COR-L47 (cell line): ENCODE measurements at regions not wholly inside any gene's neighbourhood (a gene's known extent, or its start where the extent isn't known, plus 50 kb on each side); places are given as distances from the start of the nearest gene placed in this dataset.
"Not testable (repeated sequence)": the region's sequence is repeated elsewhere in the genome, so short reads cannot be mapped to it uniquely, and the experiment has no call there.

Experiments
- DNase-seq: peaks from one replicate; lab custom pipeline; 2025; lab: John Stamatoyannopoulos, UW

GRCh38 chr7:109752068-109752467 is 1182.4 kb downstream of the DNAJB9 start:
- no peak for DNase-seq

DNA sequence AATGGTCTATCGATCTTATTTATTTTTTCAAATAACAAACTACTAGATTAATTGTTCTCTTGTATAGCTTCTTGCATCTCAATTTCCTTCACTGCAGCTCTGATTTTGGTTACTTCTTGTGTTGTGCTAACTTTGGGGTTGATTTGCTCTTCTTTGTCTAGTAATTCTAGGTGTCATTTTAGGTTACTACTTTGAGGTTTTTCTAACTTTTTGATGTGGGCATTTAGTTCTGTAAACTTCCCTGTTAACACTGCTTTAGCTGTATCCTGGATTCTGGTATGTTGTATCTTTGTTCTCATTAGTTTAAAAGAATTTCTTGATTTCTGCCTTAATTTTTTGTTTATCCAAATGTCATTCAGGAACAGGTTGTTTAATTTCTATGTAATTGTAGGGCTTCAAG is 1188.0 kb downstream of the DNAJB9 start:
- no peak for DNase-seq

- DNase-seq: peak; percentile 85
Measured at GRCh38 chr7:109763611-109764010, 1193.9 kb downstream of the DNAJB9 start.

DNA sequence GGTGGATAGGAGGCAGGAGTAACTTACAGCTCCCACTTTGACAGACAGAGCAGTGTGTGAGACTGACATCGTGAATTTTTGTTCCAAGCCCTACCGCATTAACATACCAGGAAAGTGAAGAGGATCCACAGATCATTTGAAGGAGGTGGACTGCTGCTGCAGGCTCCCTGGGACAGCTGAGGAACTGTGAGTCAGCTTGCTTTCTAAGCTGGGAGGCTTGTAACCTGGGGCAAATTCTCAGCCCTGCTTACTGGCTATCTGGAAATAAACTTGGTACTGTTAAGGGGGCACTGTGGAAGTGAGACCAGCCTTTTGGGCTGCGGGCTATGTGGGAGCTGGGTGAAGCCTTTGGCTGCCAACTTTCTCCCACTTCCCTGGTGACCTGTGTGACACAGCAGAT is 1202.5 kb downstream of the DNAJB9 start:
- DNase-seq: no peak

DNA sequence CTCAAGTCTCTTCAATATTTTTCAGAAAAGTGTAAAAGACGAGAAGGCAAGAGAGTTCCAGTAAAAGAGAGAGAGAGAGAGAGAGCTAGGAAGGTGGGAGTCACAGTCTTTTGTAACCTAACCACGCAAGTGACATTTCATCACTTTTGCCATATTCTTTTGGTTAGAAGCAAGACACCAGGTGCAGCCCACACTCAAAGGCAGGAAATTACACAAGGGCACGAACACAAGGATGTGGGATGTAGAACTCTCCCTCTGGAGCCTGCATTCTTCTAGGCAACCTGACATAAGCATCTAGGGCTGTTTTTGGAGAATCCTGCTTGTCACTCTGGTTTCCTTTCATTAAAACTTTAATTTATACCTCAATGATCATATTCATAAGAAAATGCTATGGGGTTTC is 1213.1 kb downstream of the DNAJB9 start:
- DNase-seq: no peak

GRCh38 chr7:109806548-109806947 is 1236.9 kb downstream of the DNAJB9 start:
- no peak for DNase-seq

GRCh38 chr7:109821156-109821555 is 1251.5 kb downstream of the DNAJB9 start:
- no peak for DNase-seq

- no peak for DNase-seq
Measured at GRCh38 chr7:109834851-109835250, 1256.1 kb upstream of the LRRN3 start.

DNA sequence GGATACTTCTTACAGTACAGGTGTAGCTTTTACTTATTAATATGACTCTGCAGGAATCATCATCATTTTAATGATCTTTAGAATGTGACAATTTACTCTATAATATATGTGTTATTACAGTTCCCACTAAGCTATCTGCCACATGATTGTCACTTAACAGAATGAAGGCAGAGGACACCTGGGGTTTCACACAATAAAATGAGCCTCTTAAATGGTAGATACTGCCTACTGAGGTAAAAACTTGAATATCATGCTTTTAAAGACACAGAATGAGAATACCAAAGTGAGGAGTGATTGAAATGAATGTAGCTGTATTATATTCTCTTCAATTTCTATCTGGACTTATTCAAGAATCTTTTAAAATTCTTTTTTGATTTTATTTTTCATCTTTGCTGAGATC is 1255.3 kb upstream of the LRRN3 start:
- peak; percentile 19 for DNase-seq

DNA sequence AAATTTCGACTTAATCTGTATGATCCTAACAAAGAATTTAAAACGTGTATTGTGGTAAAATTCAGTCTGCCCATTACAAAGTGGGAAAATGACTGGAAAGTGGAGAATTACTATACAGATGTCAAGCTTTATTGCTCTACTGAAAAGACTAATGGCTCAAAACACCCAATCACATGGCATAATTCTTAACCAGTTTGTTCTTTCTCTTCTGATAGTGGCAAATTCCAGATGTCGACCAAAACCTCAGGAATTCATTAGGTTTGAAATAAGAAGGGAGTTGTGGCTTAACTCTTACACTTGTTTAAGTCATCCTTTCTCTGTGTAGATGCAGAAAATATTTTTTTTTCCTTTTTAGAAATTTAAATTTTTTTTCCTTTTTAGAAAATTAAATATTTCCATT is 1254.9 kb upstream of the LRRN3 start:
- no peak for DNase-seq

DNA sequence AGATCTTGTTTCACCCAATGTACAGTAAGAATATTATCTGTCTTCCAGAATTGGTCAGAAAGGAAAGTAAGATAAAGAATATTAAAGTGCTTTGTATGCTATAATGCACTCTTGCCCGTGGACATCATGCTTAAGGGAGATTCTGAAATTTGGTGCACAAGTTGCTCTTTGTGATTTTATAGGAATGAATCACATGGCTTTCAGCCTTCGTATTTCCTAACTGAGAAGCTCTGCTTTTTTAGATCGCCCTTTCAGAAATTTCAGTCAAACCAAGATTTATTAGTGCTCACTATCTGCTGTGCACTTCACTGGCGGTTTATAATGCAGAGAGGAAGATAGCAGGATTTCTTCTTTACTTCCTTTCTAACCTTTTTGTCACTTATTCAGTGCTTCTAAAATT is 1248.5 kb upstream of the LRRN3 start:
- no peak for DNase-seq

DNA sequence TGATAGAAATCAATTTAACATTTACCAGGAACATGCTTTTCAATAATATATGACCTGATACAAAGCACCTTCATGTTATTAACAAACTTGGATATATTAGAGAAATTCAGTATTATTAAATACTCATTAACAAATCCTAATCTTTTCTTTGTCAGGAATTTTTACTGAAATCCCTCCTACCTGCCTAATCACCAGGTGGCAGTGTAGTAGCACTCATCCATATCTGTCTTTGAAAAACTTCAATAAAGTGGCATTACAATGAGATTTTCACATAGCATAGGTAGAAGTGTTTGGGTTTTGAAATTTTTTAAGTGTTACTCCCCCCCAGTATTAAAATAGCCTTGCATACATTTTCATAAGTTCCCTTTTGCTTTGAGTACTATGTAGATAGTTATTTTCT is 1246.6 kb upstream of the LRRN3 start:
- DNase-seq: peak; percentile 12

- DNase-seq: no peak
Measured at GRCh38 chr7:109864230-109864629, 1226.7 kb upstream of the LRRN3 start.

GRCh38 chr7:109868215-109868860 is 1222.6 kb upstream of the LRRN3 start:
- peak; percentile 26 for DNase-seq

DNA sequence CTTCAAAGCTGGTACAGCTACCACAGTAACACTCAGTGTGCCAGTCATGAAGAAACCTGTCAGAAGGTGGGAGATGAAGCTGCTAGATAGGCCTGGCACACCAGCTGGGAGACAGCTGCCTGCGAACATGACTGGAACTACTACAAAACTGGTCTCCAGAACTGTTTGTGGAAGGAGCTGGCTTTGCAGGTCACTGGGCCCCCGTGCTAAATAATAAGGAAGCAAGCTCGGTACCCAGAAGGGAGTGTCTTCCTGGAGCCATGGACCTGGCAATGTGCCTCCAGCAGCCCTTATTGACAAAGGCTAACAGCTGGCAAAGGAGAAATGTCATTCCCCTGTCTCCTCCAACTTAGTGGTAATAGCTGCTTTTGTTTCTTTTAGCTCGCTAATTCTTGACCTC is 1217.6 kb upstream of the LRRN3 start:
- peak; percentile 85 for DNase-seq

- peak; percentile 85 for DNase-seq
Measured at GRCh38 chr7:109879287-109879828, 1211.6 kb upstream of the LRRN3 start.

- no peak for DNase-seq
Measured at GRCh38 chr7:109890622-109891021, 1200.3 kb upstream of the LRRN3 start.

GRCh38 chr7:109893231-109893630 is 1197.7 kb upstream of the LRRN3 start:
- no peak for DNase-seq

GRCh38 chr7:109895536-109895935 is 1195.4 kb upstream of the LRRN3 start:
- DNase-seq: no peak

DNA sequence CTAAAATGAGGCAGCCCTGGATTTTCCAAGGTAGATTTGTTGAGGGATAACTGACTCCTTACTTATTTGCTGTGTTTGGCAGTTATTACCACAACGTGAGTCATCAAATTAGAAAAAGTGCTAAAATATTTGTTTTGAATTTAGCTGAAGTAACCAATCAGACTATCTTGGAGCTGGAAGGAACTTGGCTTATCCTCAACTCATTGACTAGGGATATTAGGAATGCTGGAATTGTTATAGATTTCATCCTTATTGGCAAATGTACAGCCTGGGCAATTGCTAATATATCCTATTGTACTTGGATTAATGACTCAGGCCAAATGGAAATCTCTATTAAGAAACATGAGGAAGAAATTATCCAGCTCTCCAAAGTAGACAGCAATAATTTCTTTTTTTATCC is 1189.0 kb upstream of the LRRN3 start:
- DNase-seq: no peak

- not testable (repeated sequence) for DNase-seq
Measured at GRCh38 chr7:109905368-109906065, 1185.4 kb upstream of the LRRN3 start.

DNA sequence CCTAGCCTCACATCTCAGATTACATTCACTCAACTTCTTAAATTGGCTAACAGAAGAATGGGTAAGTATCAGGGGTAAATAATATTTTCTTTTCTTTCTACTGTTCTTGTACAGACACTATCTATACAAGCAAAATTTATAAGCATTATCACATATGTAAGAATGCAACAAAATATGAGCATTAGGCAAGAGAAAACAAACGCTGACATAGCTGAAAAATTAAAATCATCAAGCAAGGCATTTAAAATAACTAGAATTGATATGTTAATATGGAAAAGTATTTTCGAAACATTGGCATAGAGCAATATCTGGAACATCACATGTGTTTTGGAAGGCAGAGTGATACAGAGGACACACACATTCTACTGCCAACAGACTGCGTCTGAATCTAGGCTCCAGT is 1175.3 kb upstream of the LRRN3 start:
- DNase-seq: no peak

DNA sequence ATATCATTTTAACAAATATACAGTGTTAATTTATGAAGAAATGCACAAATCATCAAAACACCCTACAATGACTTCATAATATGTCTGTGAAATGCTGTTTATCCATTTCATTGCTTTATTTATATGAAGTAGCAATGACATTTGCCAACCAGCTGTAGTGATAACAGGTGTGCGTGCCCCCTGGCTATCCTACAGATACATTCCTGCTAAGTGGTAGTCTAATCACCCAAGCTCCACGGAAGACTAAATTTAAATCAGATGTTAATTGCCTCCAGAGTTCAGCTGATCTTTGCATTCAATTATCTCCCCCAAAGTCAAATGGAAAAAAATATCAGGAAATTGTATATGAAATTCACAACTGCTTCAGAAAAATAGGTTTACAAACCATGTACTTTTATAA is 1164.2 kb upstream of the LRRN3 start:
- no peak for DNase-seq

DNA sequence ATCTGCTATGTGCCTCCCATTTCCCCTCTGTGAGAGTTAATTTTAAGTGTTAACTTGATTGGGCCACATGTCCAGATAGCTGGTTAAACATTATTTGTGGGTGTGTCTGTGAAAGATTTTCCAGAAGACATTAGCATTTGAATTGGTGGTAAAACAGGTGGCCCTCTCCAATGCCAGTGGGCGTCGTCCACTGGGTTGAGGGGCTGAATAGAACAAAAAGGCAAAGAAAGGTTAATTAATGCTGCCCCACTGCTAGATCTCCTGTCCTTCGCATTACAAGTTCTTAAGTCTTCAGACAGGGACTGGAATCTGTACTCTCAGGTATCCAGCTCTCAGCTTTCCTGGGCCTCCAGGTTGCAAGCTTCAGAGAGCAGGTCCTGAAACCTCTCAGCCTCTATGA is 1160.9 kb upstream of the LRRN3 start:
- DNase-seq: no peak
